GM23338 (cell line): ENCODE measurements at regions not wholly inside any gene's neighbourhood (a gene's known extent, or its start where the extent isn't known, plus 50 kb on each side); places are given as distances from the start of the nearest gene placed in this dataset.

Experiments used
- ATAC-seq: fragments of 200-7000 bp; cut with Tn5 transposase; 3 replicates; pipeline ENCODE4 v1.9.1; 2020
- DNase-seq: peaks from one replicate; pipeline ENCODE4 v3.0.0-alpha.2; 2015; ENCODE audit warnings: low spot score
- H2AFZ ChIP-seq: fragments of 200-600 bp; sonication (generic); 2 replicates; pipeline ENCODE4 v1.8.0; 2016; ENCODE audit warnings: antibody characterized with exemption, mild to moderate bottlenecking, moderate library complexity
- H3F3A ChIP-seq: fragments of 200-600 bp; sonication (generic); replicated peaks from 2 replicates; pipeline ENCODE4 v1.8.0; 2017; ENCODE audit warnings: antibody characterized with exemption, mixed run types, low read depth
- H3K27ac ChIP-seq: fragments of 200-600 bp; sonication (generic); 2 replicates; pipeline ENCODE4 v1.6.1; 2016; ENCODE audit warnings: low read depth
- H3K27me3 ChIP-seq: fragments of 200-600 bp; sonication (generic); 2 replicates; pipeline ENCODE4 v1.8.0; 2016; ENCODE audit warnings: mild to moderate bottlenecking, mixed run types, moderate library complexity; ENCODE audit not compliant: insufficient read depth
- H3K36me3 ChIP-seq: fragments of 200-600 bp; sonication (generic); 2 replicates; pipeline ENCODE4 v1.8.0; 2016; ENCODE audit warnings: mild to moderate bottlenecking; ENCODE audit not compliant: insufficient read depth
- H3K4me1 ChIP-seq: fragments of 200-600 bp; sonication (generic); 2 replicates; pipeline ENCODE4 v1.8.0; 2016; ENCODE audit warnings: mild to moderate bottlenecking, moderate library complexity; ENCODE audit not compliant: insufficient read depth
- H3K4me2 ChIP-seq: fragments of 200-600 bp; sonication (generic); 2 replicates; pipeline ENCODE4 v1.7.1; 2017; ENCODE audit warnings: mixed run types
- H3K4me3 ChIP-seq: fragments of 200-600 bp; sonication (generic); 2 replicates; pipeline ENCODE4 v1.6.1; 2016; ENCODE audit warnings: mixed run types
- H3K79me2 ChIP-seq: fragments of 200-600 bp; sonication (generic); replicated peaks from 2 replicates; pipeline ENCODE4 v1.8.0; 2017; ENCODE audit warnings: mild to moderate bottlenecking; ENCODE audit not compliant: insufficient read depth
- H3K9me2 ChIP-seq: fragments of 200-600 bp; sonication (generic); 2 replicates; pipeline ENCODE4 v1.8.0; 2017; ENCODE audit not compliant: insufficient read depth
- H4K20me1 ChIP-seq: fragments of 200-600 bp; sonication (generic); replicated peaks from 2 replicates; pipeline ENCODE4 v1.8.0; 2017; ENCODE audit warnings: mild to moderate bottlenecking; ENCODE audit not compliant: insufficient read depth
- H3K27ac Mint-ChIP-seq: 2 replicates; pipeline ENCODE4 v1.8.0; 2020; ENCODE audit warnings: inconsistent platforms, mild to moderate bottlenecking, moderate library complexity, mixed read lengths
- H3K27me3 Mint-ChIP-seq: 3 replicates; pipeline ENCODE4 v1.8.0; 2022; ENCODE audit warnings: low read depth, mild to moderate bottlenecking, moderate library complexity, mixed read lengths, inconsistent platforms; ENCODE audit not compliant: insufficient read depth, poor library complexity
- H3K36me3 Mint-ChIP-seq: 3 replicates; pipeline ENCODE4 v1.8.0; 2021; ENCODE audit warnings: low read depth, mild to moderate bottlenecking, inconsistent platforms, moderate library complexity, mixed read lengths
- H3K4me1 Mint-ChIP-seq: 3 replicates; pipeline ENCODE4 v1.8.0; 2020; ENCODE audit warnings: mild to moderate bottlenecking, inconsistent platforms, mixed read lengths
- H3K4me3 Mint-ChIP-seq: 3 replicates; pipeline ENCODE4 v1.8.0; 2021; ENCODE audit warnings: moderate library complexity, mild to moderate bottlenecking, inconsistent platforms, mixed read lengths
- H3K9me3 Mint-ChIP-seq: 3 replicates; pipeline ENCODE4 v1.8.0; 2020; ENCODE audit warnings: moderate library complexity, mild to moderate bottlenecking, inconsistent platforms, mixed read lengths
- CREB1 ChIP-seq: fragments of 250-450 bp; sonication (Bioruptor Pico); IDR thresholded peaks from 2 replicates; pipeline ENCODE4 v1.5.0; 2020; ENCODE audit warnings: low read depth, mild to moderate bottlenecking, moderate library complexity
- EZH2 ChIP-seq: fragments of 200-600 bp; sonication (generic); IDR thresholded peaks from one replicate; pipeline ENCODE4 v1.8.0; 2017; ENCODE audit warnings: antibody characterized with exemption, mild to moderate bottlenecking, low read depth; ENCODE audit not compliant: unreplicated experiment
- NANOG ChIP-seq: IDR thresholded peaks from 2 replicates; pipeline ENCODE4 v1.6.1; 2016; ENCODE audit warnings: antibody characterized with exemption, borderline replicate concordance
- REST ChIP-seq: IDR thresholded peaks from one replicate; pipeline ENCODE4 v1.6.1; 2018; ENCODE audit warnings: antibody characterized with exemption; ENCODE audit not compliant: unreplicated experiment
- ZNF114 ChIP-seq: fragments of 250-450 bp; sonication (Bioruptor Pico); IDR thresholded peaks from 2 replicates; pipeline ENCODE4 v1.5.0; 2020; ENCODE audit warnings: mild to moderate bottlenecking, moderate library complexity
- ZNF331 ChIP-seq: fragments of 250-450 bp; sonication (Bioruptor Pico); IDR thresholded peaks from 2 replicates; pipeline ENCODE4 v1.5.0; 2020; ENCODE audit warnings: low read depth, mild to moderate bottlenecking, moderate library complexity

- TF ChIP-seq REST (no peak), EZH2 (no peak), ZNF331 (CRISPR knock-in tag) (no peak)
These were observed 594.7 kb upstream of the ADGRB3 start (continued) for GRCh38 chr6:68040312-68040778.

- H3K27ac Mint-ChIP-seq: peak overlapping the region; percentile 97
- Histone ChIP-seq H4K20me1 (no peaks in the 10 kb centered on the region), H3K27ac (peak overlapping the region; percentile 99), H3K4me1 (peaks cover 42% of the 10 kb centered on the region), H2AFZ (no peak overlapping the region), H3K79me2 (no peaks in the 10 kb centered on the region), H3K9me2 (no peaks in the 10 kb centered on the region), H3F3A (no peaks in the 10 kb centered on the region), H3K27me3 (no peaks in the 10 kb centered on the region), H3K36me3 (no peaks in the 10 kb centered on the region), H3K4me2 (peak overlapping the region; percentile 69), H3K4me3 (peak overlapping the region; percentile 39)
- peaks cover 51% of the 10 kb centered on the region for H3K4me1 Mint-ChIP-seq
- peaks cover 4% of the 10 kb centered on the region for H3K27me3 Mint-ChIP-seq
- peak; percentile 73 for DNase-seq
- no peak for TF ChIP-seq ZNF114 (CRISPR knock-in tag)
- TF ChIP-seq NANOG: peak; percentile 42; the same call in 1 of the 2 replicates
- peaks cover 33% of the 10 kb centered on the region for H3K36me3 Mint-ChIP-seq
- peak; percentile 84 for ATAC-seq
- peaks cover 26% of the 10 kb centered on the region for H3K9me3 Mint-ChIP-seq
- peak overlapping the region; percentile 60 for H3K4me3 Mint-ChIP-seq
These were observed 595.3 kb upstream of the ADGRB3 start for GRCh38 chr6:68039641-68040311.

- Histone ChIP-seq H3K4me2 (peak overlapping the region; percentile 69), H3K4me3 (peak overlapping the region; percentile 39), H3K4me1 (peaks cover 42% of the 10 kb centered on the region), H3K9me2 (no peaks in the 10 kb centered on the region), H3K27me3 (no peaks in the 10 kb centered on the region), H4K20me1 (no peaks in the 10 kb centered on the region), H3K27ac (peak overlapping the region; percentile 99), H3K36me3 (no peaks in the 10 kb centered on the region), H2AFZ (no peak overlapping the region), H3F3A (no peaks in the 10 kb centered on the region), H3K79me2 (no peaks in the 10 kb centered on the region)
- Mint-ChIP-seq H3K4me1 (peaks cover 51% of the 10 kb centered on the region), H3K36me3 (peaks cover 37% of the 10 kb centered on the region), H3K27me3 (peaks cover 4% of the 10 kb centered on the region), H3K27ac (peak overlapping the region; percentile 97), H3K9me3 (peaks cover 30% of the 10 kb centered on the region), H3K4me3 (peak overlapping the region; percentile 60)
- ATAC-seq (peak; percentile 92), DNase-seq (peak; percentile 84)
- no peak for TF ChIP-seq ZNF331 (CRISPR knock-in tag)
- no peak for TF ChIP-seq CREB1 (CRISPR knock-in tag)
These were observed 596.2 kb upstream of the ADGRB3 start for GRCh38 chr6:68038815-68039408.
